ENCODE measurements at regions not wholly inside any gene's neighbourhood (a gene's known extent, or its start where the extent isn't known, plus 50 kb on each side); places are given as distances from the start of the nearest gene placed in this dataset.

DNA sequence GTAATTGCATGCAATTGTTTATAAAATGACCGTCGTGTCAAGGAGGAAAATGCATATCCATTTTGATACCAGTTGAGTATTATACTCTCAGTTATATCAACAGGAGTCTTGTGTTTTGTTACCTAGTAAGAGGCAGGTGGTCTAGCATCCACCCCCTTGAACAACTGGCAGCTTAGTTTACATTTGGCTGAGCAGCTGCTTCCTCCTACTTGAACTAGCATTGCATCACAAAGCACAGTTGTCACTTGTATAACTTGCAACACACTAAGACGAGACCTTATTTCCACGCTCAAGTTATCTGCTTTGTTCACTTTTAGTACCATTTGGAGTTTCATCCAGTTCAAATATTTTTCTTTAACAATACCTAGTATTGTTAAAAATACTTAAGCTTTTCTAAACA lies 75.4 kb upstream of the UBE2E3 start:
- no peaks in the 10 kb centered on the region for H3F3A ChIP-seq (ENCODE audit: low read length, unreplicated experiment)
- ChIA-PET CTCF (no interaction called here), POLR2A (ENCODE audit: unreplicated experiment) (no interaction called here)
- no peaks in the 10 kb centered on the region for H3K36me3 ChIP-seq (ENCODE audit: low read depth, low read length)
- no peak overlapping the region for H3K4me2 ChIP-seq (ENCODE audit: low read length)
- ATAC-seq, result no peak
- no peaks in the 10 kb centered on the region for H3K27me3 ChIP-seq (ENCODE audit: low read length)
- no peak overlapping the region for H3K27ac ChIP-seq (ENCODE audit: low read length)
- no peaks in the 10 kb centered on the region for H3K79me2 ChIP-seq (ENCODE audit: low read length)
- no peak for DNase-seq
- TF ChIP-seq, protein P1, sequence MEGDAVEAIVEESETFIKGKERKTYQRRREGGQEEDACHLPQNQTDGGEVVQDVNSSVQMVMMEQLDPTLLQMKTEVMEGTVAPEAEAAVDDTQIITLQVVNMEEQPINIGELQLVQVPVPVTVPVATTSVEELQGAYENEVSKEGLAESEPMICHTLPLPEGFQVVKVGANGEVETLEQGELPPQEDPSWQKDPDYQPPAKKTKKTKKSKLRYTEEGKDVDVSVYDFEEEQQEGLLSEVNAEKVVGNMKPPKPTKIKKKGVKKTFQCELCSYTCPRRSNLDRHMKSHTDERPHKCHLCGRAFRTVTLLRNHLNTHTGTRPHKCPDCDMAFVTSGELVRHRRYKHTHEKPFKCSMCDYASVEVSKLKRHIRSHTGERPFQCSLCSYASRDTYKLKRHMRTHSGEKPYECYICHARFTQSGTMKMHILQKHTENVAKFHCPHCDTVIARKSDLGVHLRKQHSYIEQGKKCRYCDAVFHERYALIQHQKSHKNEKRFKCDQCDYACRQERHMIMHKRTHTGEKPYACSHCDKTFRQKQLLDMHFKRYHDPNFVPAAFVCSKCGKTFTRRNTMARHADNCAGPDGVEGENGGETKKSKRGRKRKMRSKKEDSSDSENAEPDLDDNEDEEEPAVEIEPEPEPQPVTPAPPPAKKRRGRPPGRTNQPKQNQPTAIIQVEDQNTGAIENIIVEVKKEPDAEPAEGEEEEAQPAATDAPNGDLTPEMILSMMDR (conservative IDR thresholded peaks at IDR 0.05; ENCODE audit: low read depth, low read length), result no peak
- TF ChIP-seq EZH2phosphoT487 (IDR thresholded peaks at IDR 0.05; ENCODE audit: borderline replicate concordance, low read length), result no peak
- TF ChIP-seq EZH2 (IDR thresholded peaks at IDR 0.05; ENCODE audit: low read length, unreplicated experiment), result no peak
- no peaks in the 10 kb centered on the region for H4K20me1 ChIP-seq (ENCODE audit: low read length)
- H2AFZ ChIP-seq (ENCODE audit: low read length), result no peak overlapping the region
- intact Hi-C loops (cut with micrococcal nuclease), result no loop called here
- no peaks in the 10 kb centered on the region for H3K9me2 ChIP-seq (replicated peaks; ENCODE audit: low read length)
- H3K9ac ChIP-seq (ENCODE audit: low read length), result no peak overlapping the region
- peaks cover 11% of the 10 kb centered on the region; the same call in 1 of the 2 replicates for H3K4me1 ChIP-seq (ENCODE audit: insufficient read depth, low read length)
- no peaks in the 10 kb centered on the region for H3K9me3 ChIP-seq (ENCODE audit: low read length)
- no peak overlapping the region for H3K4me3 ChIP-seq (ENCODE audit: low read length)
- BruUV-seq (replicated peaks), result no TSS peak

DNA sequence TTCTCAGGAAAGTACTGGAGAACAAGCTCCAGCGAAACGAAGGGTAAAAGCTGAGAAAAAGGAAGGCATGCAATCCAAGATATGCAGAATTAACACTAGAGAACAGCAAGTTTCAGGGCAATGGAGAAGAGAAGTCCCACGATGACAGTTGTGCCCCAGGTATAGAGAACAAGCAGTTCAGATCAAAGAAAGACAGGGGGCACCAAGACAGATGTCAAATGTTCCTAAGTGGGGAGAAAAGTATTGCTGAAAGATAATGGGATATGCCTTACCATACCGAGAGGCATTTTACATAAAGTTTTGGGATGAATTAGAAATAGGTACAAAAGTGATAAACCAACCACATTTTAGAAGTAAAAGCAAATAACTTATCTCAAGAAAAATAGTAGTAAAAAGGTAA lies 79.1 kb upstream of the UBE2E3 start:
- DNase-seq (no peak), ATAC-seq (no peak)
- no peaks in the 10 kb centered on the region for H3K9me2 ChIP-seq (replicated peaks; ENCODE audit: low read length)
- H3F3A ChIP-seq (ENCODE audit: low read length, unreplicated experiment), result no peaks in the 10 kb centered on the region
- H3K4me1 ChIP-seq (ENCODE audit: insufficient read depth, low read length), result no peaks in the 10 kb centered on the region
- no peak overlapping the region for H3K27ac ChIP-seq (ENCODE audit: low read length)
- no peak overlapping the region for H3K9ac ChIP-seq (ENCODE audit: low read length)
- ChIA-PET POLR2A (ENCODE audit: unreplicated experiment) (no interaction called here), CTCF (no interaction called here)
- H2AFZ ChIP-seq (ENCODE audit: low read length), result no peak overlapping the region
- no peaks in the 10 kb centered on the region for H4K20me1 ChIP-seq (ENCODE audit: low read length)
- no TSS peak for BruUV-seq (replicated peaks)
- TF ChIP-seq EZH2 (IDR thresholded peaks at IDR 0.05; ENCODE audit: low read length, unreplicated experiment), result no peak
- TF ChIP-seq EZH2phosphoT487 (IDR thresholded peaks at IDR 0.05; ENCODE audit: borderline replicate concordance, low read length), result no peak
- TF ChIP-seq, protein P1 (conservative IDR thresholded peaks at IDR 0.05; ENCODE audit: low read depth, low read length), result no peak
- no peak overlapping the region for H3K4me2 ChIP-seq (ENCODE audit: low read length)
- H3K27me3 ChIP-seq (ENCODE audit: low read length), result no peaks in the 10 kb centered on the region
- no peaks in the 10 kb centered on the region for H3K36me3 ChIP-seq (ENCODE audit: low read depth, low read length)
- intact Hi-C loops (cut with micrococcal nuclease), result no loop called here
- H3K9me3 ChIP-seq (ENCODE audit: low read length), result no peaks in the 10 kb centered on the region
- H3K4me3 ChIP-seq (ENCODE audit: low read length), result no peak overlapping the region
- no peaks in the 10 kb centered on the region for H3K79me2 ChIP-seq (ENCODE audit: low read length)

DNA sequence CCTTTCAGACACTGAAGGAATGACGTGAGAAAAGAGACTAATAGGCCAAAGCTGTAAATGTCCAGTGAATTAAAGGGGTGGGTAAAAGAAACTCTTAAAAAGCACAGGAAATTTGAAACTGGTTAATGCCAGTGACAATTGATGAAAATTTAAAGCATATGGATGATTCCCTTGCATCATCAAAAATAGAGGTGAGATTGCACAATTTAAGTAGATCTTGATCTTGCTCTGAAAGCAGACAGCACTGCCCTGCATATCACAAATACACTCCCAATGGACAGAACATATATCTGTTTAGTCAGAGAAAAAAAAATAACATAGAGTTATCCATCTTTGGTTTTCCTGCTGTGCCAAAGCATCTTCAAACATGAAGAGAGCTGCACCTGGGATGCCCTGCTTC lies 86.7 kb upstream of the UBE2E3 start:
- CTCF ChIA-PET, result interaction anchor here (0.7 kb wide), 1 partner anchor 17 kb away, joined by 3 read pairs; no protein-coding TSS in a partner anchor
- no peaks in the 10 kb centered on the region for H3K4me1 ChIP-seq (ENCODE audit: insufficient read depth, low read length)
- no peaks in the 10 kb centered on the region for H4K20me1 ChIP-seq (ENCODE audit: low read length)
- H3K27ac ChIP-seq (ENCODE audit: low read length), result no peak overlapping the region
- no peaks in the 10 kb centered on the region for H3K79me2 ChIP-seq (ENCODE audit: low read length)
- DNase-seq (no peak), ATAC-seq (no peak)
- no peaks in the 10 kb centered on the region for H3F3A ChIP-seq (ENCODE audit: low read length, unreplicated experiment)
- BruUV-seq (replicated peaks), result no TSS peak
- TF ChIP-seq, protein P1 (conservative IDR thresholded peaks at IDR 0.05; ENCODE audit: low read depth, low read length), result no peak
- TF ChIP-seq EZH2phosphoT487 (IDR thresholded peaks at IDR 0.05; ENCODE audit: borderline replicate concordance, low read length) (no peak), EZH2 (IDR thresholded peaks at IDR 0.05; ENCODE audit: low read length, unreplicated experiment) (no peak)
- POLR2A ChIA-PET (ENCODE audit: unreplicated experiment), result no interaction called here
- H3K36me3 ChIP-seq (ENCODE audit: low read depth, low read length), result no peaks in the 10 kb centered on the region
- H2AFZ ChIP-seq (ENCODE audit: low read length), result no peak overlapping the region
- H3K9me2 ChIP-seq (replicated peaks; ENCODE audit: low read length), result no peaks in the 10 kb centered on the region
- H3K4me2 ChIP-seq (ENCODE audit: low read length), result no peak overlapping the region
- H3K27me3 ChIP-seq (ENCODE audit: low read length), result no peaks in the 10 kb centered on the region
- no peak overlapping the region for H3K4me3 ChIP-seq (ENCODE audit: low read length)
- H3K9me3 ChIP-seq (ENCODE audit: low read length), result no peaks in the 10 kb centered on the region
- H3K9ac ChIP-seq (ENCODE audit: low read length), result no peak overlapping the region
- intact Hi-C loops (cut with micrococcal nuclease), result loop anchor here (5.0 kb wide), 1 partner anchor 79 kb away; no protein-coding TSS in a partner anchor
